ENCODE measurements at regions not wholly inside any gene's neighbourhood (a gene's known extent, or its start where the extent isn't known, plus 50 kb on each side); places are given as distances from the start of the nearest gene placed in this dataset.

GRCh38 chr17:77753246-77753645 is 205.3 kb upstream of the TNRC6C start (continued):
- TF ChIP-seq ZFP90 (CRISPR knock-in tag; IDR thresholded peaks at IDR 0.05; ENCODE audit: borderline replicate concordance) = no peak
- no peak for TF ChIP-seq ZNF746 (CRISPR knock-in tag; IDR thresholded peaks at IDR 0.05)
- TF ChIP-seq GFI1 (CRISPR knock-in tag; IDR thresholded peaks at IDR 0.05; ENCODE audit: borderline replicate concordance) = no peak
- TF ChIP-seq SNRNP70 (IDR thresholded peaks at IDR 0.05; ENCODE audit: low read depth, low read length) = no peak

DNA sequence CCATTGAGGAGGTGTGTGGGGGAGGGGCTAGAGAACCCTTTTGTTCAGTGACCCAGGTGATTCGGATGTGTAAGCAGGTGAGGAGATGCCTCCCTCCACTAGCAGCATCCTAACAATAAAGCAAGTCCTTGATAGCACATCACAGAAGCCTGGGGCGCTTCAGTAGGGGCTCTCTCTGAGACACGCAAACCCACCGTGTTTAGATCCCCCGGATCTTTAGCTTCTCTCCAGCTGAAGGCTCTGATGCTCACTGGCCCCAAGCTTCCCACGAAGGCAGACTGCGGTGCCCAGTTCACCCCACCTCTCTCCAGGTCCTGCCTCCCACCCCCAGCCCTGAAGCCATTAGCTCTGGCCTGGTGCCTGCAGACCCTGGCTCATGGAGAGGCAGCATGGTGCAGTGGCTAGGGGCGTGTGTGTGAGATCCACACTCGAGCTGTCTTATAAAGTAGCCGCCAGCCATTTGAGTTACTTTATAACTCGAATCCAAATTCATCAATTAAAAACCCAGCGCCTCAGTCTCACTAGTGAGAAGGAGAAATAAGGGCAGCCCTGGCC is 204.7 kb upstream of the TNRC6C start:
- no peak overlapping the region for H3K27ac ChIP-seq (ENCODE audit: extremely low read length, insufficient read depth, low read length)

More for the DNA sequence above, 204.7 kb upstream of the TNRC6C start:
- Histone ChIP-seq H3K4me3 (replicated peaks in 1 of 3; ENCODE audit: insufficient read depth in 1 of 3, low read depth in 2 of 3, low read length in 3 of 3) (no peak overlapping the region), H3K4me1 (ENCODE audit: insufficient read depth, low read length) (no peaks in the 10 kb centered on the region), H3K9me3 (ENCODE audit: low read length) (peaks cover 8% of the 10 kb centered on the region; the same call in 1 of the 2 replicates), H3K79me2 (ENCODE audit: insufficient read depth, low read length) (no peaks in the 10 kb centered on the region), H3K4me2 (ENCODE audit: low read depth, low read length) (no peak overlapping the region), H4K20me1 (ENCODE audit: insufficient read depth, low read length) (no peaks in the 10 kb centered on the region), H3K27me3 (ENCODE audit: control insufficient read depth in 1 of 2, insufficient read depth in 2 of 2, low read length in 2 of 2) (peaks cover 18 to 82% of the 10 kb centered on the region in 2 experiments; a peak in 4 of 5 replicates), H3K9ac (ENCODE audit: insufficient read depth, low read depth, low read length) (no peak overlapping the region), H3K36me3 (replicated peaks in 1 of 2; ENCODE audit: control insufficient read depth in 1 of 2, insufficient read depth in 2 of 2, low read length in 2 of 2) (no peaks in the 10 kb centered on the region), H2AFZ (ENCODE audit: low read length) (no peak overlapping the region)
- FAIRE-seq (no peak), DNase-seq (ENCODE audit: low spot score) (no peak), ATAC-seq (no peak)
- ChIA-PET CTCF (ENCODE audit: low intra/inter-chr PET ratio, low total read pairs) (no interaction called here), POLR2A (no interaction called here)
- in situ Hi-C loops (cut with HindIII; ENCODE audit: extremely low pct_ligation_motif_present, low pct_unique_long_range_greater_than_20kb) = no loop called here
- whole genome bisulfite sequencing (ENCODE audit: low lambda C conversion rate) = 42% methylated on average over 12 of the region's 12 CpGs
- no TSS peak for BruUV-seq (replicated peaks)
- TF ChIP-seq FOXO4 (CRISPR knock-in tag; conservative IDR thresholded peaks at IDR 0.05) = 0 out of 2 replicates have a peak, but pooled peaks have one; percentile 38
- no peak for TF ChIP-seq KLF15 (CRISPR knock-in tag; IDR thresholded peaks at IDR 0.05; ENCODE audit: borderline replicate concordance)
- TF ChIP-seq ZNF503 (CRISPR knock-in tag; IDR thresholded peaks at IDR 0.05) = no peak
- TF ChIP-seq TBX2 (CRISPR knock-in tag; IDR thresholded peaks at IDR 0.05; ENCODE audit: borderline replicate concordance) = no peak
- TF ChIP-seq ZNF354B (CRISPR knock-in tag; IDR thresholded peaks at IDR 0.05) = no peak
- TF ChIP-seq, protein P1, sequence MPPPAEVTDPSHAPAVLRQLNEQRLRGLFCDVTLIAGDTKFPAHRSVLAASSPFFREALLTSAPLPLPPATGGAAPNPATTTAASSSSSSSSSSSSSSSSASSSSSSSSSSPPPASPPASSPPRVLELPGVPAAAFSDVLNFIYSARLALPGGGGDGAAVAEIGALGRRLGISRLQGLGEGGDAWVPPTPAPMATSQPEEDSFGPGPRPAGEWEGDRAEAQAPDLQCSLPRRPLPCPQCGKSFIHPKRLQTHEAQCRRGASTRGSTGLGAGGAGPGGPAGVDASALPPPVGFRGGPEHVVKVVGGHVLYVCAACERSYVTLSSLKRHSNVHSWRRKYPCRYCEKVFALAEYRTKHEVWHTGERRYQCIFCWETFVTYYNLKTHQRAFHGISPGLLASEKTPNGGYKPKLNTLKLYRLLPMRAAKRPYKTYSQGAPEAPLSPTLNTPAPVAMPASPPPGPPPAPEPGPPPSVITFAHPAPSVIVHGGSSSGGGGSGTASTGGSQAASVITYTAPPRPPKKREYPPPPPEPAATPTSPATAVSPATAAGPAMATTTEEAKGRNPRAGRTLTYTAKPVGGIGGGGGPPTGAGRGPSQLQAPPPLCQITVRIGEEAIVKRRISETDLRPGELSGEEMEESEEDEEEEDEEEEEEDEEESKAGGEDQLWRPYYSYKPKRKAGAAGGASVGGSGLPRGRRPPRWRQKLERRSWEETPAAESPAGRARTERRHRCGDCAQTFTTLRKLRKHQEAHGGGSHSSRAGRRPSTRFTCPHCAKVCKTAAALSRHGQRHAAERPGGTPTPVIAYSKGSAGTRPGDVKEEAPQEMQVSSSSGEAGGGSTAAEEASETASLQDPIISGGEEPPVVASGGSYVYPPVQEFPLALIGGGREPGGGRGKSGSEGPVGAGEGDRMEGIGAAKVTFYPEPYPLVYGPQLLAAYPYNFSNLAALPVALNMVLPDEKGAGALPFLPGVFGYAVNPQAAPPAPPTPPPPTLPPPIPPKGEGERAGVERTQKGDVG (CRISPR knock-in tag; IDR thresholded peaks at IDR 0.05; ENCODE audit: borderline replicate concordance) = no peak
- intact Hi-C loops (cut with micrococcal nuclease; ENCODE audit: unreplicated experiment) = no loop called here

Data from HepG2 (cell line).